Ascending aorta (tissue), 2 donors: ENCODE measurements at regions not wholly inside any gene's neighbourhood (a gene's known extent, or its start where the extent isn't known, plus 50 kb on each side); places are given as distances from the start of the nearest gene placed in this dataset.

Experiments
- DNase-seq, 2 donors: peaks; one replicate each; pipeline ENCODE4 v3.0.0-alpha.2; 2019; ENCODE audit warnings: low spot score in 2 of 2
- H3K27ac ChIP-seq, 2 donors: fragments of 200-600 bp; sonication (generic); one replicate each; pipeline ENCODE4 v1.5.1; 2016 to 2017; ENCODE audit warnings: mild to moderate bottlenecking in 1 of 2
- H3K27me3 ChIP-seq: fragments of 200-600 bp; sonication (generic); one replicate; pipeline ENCODE4 v1.5.1; 2017
- H3K36me3 ChIP-seq, 2 donors: fragments of 200-600 bp; sonication (generic); one replicate each; pipeline ENCODE4 v1.5.1; 2016
- H3K4me1 ChIP-seq, 2 donors: fragments of 200-600 bp; sonication (generic); one replicate each; pipeline ENCODE4 v1.5.1; 2016 to 2017; ENCODE audit warnings: mild to moderate bottlenecking in 1 of 2
- H3K4me3 ChIP-seq, 2 donors: fragments of 200-600 bp; sonication (generic); one replicate each; pipeline ENCODE4 v1.5.1; 2016 to 2017; ENCODE audit warnings: mild to moderate bottlenecking in 1 of 2
- H3K9me3 ChIP-seq, 2 donors: fragments of 200-600 bp; sonication (generic); one replicate each; pipeline ENCODE4 v1.5.1; 2016
- CTCF ChIP-seq, 3 experiments: fragments of 200-600 bp in 2 of 3; fragments of 450-650 bp in 1 of 3; sonication (generic) in 2 of 3; IDR thresholded peaks; one replicate each; pipeline ENCODE4 v1.5.1; 2016 to 2019; ENCODE audit warnings: antibody characterized with exemption in 3 of 3, mild to moderate bottlenecking in 1 of 3, moderate library complexity in 1 of 3
- intact Hi-C: fragments of 100-400 bp; cut with DNase I; formaldehyde crosslinking; loops from one replicate; pipeline ENCODE4 v1.15.1; 2023

- TF ChIP-seq CTCF (IDR thresholded peaks at IDR 0.05): no peak
- Histone ChIP-seq H3K36me3 (no peaks in the 10 kb centered on the region), H3K4me3 (no peak overlapping the region), H3K4me1 (peaks cover 0 to 7% of the 10 kb centered on the region in 2 donors), H3K9me3 (no peaks in the 10 kb centered on the region), H3K27ac (peak overlapping the region; percentile 28 to 50), H3K27me3 (no peaks in the 10 kb centered on the region)
- intact Hi-C loops: loop anchor here (5.0 kb wide), 1 partner anchor 235 kb away; no protein-coding TSS in a partner anchor
- DNase-seq: peak; percentile 12 to 80
Observed at GRCh38 chr12:46617167-46617566, 208.6 kb downstream of the SLC38A4 start.

GRCh38 chr12:46610754-46611153, 215.0 kb downstream of the SLC38A4 start:
- H3K4me3 ChIP-seq: no peak overlapping the region
- intact Hi-C loops: no loop called here
- peak overlapping the region in 1 of 2 donors; percentile 73 for H3K27ac ChIP-seq
- no peaks in the 10 kb centered on the region for H3K27me3 ChIP-seq
- H3K9me3 ChIP-seq: no peaks in the 10 kb centered on the region
- no peak for TF ChIP-seq CTCF (IDR thresholded peaks at IDR 0.05)
- H3K4me1 ChIP-seq: peaks cover 0 to 26% of the 10 kb centered on the region in 2 donors
- DNase-seq: no peak
- no peaks in the 10 kb centered on the region for H3K36me3 ChIP-seq

- DNase-seq: no peak
- Histone ChIP-seq H3K27me3 (no peaks in the 10 kb centered on the region), H3K4me1 (peaks cover 0 to 26% of the 10 kb centered on the region in 2 donors), H3K36me3 (no peaks in the 10 kb centered on the region), H3K4me3 (no peak overlapping the region), H3K9me3 (no peaks in the 10 kb centered on the region), H3K27ac (peak overlapping the region; percentile 73 to 87)
- intact Hi-C loops: loop anchor here (5.0 kb wide), 2 partner anchors 52 to 137 kb away; no protein-coding TSS in a partner anchor
- no peak for TF ChIP-seq CTCF (IDR thresholded peaks at IDR 0.05)
Observed at GRCh38 chr12:46609674-46610073, 216.1 kb downstream of the SLC38A4 start.

GRCh38 chr12:46609273-46609623, 216.5 kb downstream of the SLC38A4 start:
- H3K27ac ChIP-seq: peak overlapping the region; percentile 73 to 87
- H3K4me1 ChIP-seq: peaks cover 0 to 26% of the 10 kb centered on the region in 2 donors
- no peak overlapping the region for H3K4me3 ChIP-seq
- no peaks in the 10 kb centered on the region for H3K9me3 ChIP-seq
- intact Hi-C loops: loop anchor here (5.0 kb wide), 2 partner anchors 52 to 137 kb away; no protein-coding TSS in a partner anchor
- DNase-seq: no peak
- H3K36me3 ChIP-seq: no peaks in the 10 kb centered on the region
- no peak for TF ChIP-seq CTCF (IDR thresholded peaks at IDR 0.05)
- H3K27me3 ChIP-seq: no peaks in the 10 kb centered on the region

GRCh38 chr12:46608431-46609272, 217.1 kb downstream of the SLC38A4 start:
- Histone ChIP-seq H3K4me3 (no peak overlapping the region), H3K9me3 (no peaks in the 10 kb centered on the region), H3K4me1 (peaks cover 0 to 26% of the 10 kb centered on the region in 2 donors), H3K27me3 (no peaks in the 10 kb centered on the region), H3K36me3 (no peaks in the 10 kb centered on the region), H3K27ac (peak overlapping the region; percentile 73 to 87)
- DNase-seq: no peak
- no peak for TF ChIP-seq CTCF (IDR thresholded peaks at IDR 0.05)
- intact Hi-C loops: loop anchor here (5.0 kb wide), 2 partner anchors 51 to 136 kb away; no protein-coding TSS in a partner anchor
